NCI-H1436 treated with DMSO at 0.1 percent for 48 hours (cell line): ENCODE measurements at regions not wholly inside any gene's neighbourhood (a gene's known extent, or its start where the extent isn't known, plus 50 kb on each side); places are given as distances from the start of the nearest gene placed in this dataset.
"Not testable (repeated sequence)": the region's sequence is repeated elsewhere in the genome, so short reads cannot be mapped to it uniquely, and the experiment has no call there.

ENCODE experiments used
- DNase-seq: peaks from one replicate; lab custom pipeline; 2025; lab: John Stamatoyannopoulos, UW

- DNase-seq: no peak
Measured at GRCh38 chr7:91463330-91463729, 199.1 kb downstream of the FZD1 start.

- no peak for DNase-seq
Measured at GRCh38 chr7:91465595-91466061, 201.4 kb downstream of the FZD1 start.

DNA sequence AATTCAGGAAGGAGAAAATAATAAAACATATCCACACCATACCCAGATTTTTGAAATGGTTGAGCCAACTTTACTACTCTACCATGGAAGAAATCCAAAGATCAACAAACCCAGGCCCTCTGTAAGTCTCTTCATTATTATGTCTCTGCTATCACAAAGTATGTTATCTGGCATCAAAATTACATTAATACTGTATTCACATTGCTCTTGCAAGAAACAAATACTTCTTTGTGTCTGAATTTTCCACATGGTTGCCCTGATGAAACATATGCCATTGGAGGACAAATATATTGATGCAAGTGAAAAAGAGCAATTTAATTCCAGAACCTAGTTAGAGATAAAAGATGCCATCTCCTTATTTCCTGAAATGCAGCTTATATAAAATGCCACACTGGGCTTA is 204.0 kb downstream of the FZD1 start:
- DNase-seq: no peak

DNA sequence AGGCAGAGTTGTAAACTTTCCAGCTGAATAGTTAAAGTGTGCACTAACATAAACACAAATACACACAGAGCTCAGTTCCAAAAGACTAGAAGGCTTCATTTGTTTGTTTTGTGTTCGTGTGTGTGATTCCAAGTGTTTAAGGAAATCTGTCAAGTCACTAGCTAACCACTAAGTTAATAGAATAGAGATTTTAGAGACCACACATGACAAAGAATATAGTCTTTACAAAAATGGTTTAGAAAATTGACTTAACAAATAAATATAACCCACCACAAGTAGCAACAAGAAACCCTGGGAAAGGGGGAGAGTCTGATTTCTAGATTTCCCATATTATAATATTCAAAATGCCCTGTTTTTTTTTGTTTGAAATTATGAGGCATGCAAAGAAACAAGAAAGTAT is 209.4 kb downstream of the FZD1 start:
- DNase-seq: no peak

DNA sequence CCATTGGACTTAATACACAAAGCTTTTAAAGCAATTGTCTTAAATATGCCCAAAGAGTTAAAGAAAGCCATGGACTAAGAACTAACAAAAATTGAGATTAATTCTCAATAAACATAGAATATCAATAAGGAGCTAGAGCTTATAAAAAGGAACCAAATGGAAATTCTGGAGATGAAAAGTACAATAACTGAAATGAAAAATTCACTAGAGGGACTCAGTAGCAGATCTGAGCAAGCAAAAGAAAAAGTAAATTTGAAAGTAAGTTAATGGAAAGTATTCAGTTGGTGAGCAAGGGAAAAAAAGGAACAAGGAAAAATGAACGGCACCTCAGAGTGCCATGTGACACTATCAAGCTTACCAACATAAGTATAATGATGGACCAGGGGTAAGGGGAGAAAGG is 209.8 kb downstream of the FZD1 start:
- DNase-seq: no peak

- not testable (repeated sequence) for DNase-seq
Measured at GRCh38 chr7:91480470-91480869, 216.2 kb downstream of the FZD1 start.

DNA sequence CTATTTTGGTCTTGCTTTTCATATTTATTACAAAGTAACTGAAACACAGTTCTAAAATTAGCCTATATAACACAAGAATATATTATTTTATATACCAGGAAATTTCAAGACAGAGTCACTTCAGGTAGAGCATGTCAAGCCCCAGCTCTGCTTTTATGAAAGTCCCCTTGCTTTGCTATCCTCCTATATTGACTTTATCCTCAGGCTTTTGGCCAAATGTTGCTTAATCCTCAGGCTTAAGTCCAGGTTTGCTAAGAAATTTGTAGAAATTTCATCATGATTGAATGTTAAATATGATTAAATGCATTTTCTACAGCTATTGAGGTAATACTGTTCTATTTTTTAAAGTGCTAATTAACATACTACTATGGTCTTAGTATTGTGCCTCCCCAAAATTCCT is 227.6 kb downstream of the FZD1 start:
- no peak for DNase-seq

DNA sequence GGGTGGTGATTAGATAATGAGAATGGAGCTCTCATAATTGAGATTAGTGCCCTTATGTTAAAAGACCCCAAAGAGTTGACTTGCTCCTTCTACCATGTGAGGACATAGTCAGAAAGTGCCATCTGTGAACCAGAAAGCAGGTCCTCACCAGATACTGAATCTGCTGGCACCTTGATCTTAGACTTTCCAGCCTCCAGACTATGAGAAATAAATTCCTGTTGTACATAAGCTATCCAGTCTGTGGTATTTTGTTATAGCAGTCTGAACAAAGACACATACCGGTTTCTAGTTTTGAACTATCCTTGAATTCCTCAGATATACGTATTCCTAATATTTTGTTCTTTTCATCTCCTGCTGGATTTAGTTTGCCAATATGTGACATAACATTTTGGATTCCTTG is 228.1 kb downstream of the FZD1 start:
- no peak for DNase-seq

DNA sequence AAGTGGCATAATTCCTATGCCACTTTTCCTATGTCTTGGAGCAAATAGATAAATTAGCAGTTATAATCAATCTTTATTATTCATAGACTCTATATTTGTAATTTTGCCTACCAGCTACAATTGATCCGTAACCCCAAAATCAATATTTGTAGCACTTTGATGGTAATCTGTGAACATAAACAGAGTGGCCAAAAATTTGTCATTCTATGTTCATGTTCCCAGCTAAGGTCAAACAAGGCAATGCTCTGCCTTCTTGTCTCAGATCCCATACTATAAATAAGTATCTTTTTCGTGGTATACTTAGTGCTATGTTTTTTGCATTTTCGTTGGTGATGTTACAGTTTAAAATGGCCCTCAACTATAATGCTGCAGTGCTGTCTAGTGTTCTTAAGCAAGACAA is 228.5 kb downstream of the FZD1 start:
- no peak for DNase-seq

GRCh38 chr7:91494450-91494849 is 230.2 kb downstream of the FZD1 start:
- DNase-seq: no peak

- DNase-seq: no peak
Measured at GRCh38 chr7:91496251-91496820, 232.1 kb downstream of the FZD1 start.

DNA sequence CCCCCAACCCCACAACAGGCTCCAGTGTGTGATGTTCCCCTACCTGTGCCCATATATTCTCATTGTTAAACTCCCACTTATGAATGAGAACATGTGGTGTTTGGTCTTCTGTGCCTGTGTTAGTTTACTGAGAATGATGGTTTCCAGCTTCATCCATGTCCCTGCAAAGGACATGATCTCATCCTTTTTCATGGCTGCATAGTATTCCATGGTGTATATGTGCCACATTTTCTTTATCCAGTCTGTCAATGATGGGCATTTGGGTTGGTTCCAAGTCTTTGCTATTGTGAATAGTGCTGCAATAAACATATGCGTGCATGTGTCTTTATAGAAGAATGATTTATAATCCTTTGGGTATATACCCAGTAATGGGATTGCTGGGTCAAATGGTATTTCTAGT is 233.0 kb downstream of the FZD1 start:
- DNase-seq: not testable (repeated sequence)

DNA sequence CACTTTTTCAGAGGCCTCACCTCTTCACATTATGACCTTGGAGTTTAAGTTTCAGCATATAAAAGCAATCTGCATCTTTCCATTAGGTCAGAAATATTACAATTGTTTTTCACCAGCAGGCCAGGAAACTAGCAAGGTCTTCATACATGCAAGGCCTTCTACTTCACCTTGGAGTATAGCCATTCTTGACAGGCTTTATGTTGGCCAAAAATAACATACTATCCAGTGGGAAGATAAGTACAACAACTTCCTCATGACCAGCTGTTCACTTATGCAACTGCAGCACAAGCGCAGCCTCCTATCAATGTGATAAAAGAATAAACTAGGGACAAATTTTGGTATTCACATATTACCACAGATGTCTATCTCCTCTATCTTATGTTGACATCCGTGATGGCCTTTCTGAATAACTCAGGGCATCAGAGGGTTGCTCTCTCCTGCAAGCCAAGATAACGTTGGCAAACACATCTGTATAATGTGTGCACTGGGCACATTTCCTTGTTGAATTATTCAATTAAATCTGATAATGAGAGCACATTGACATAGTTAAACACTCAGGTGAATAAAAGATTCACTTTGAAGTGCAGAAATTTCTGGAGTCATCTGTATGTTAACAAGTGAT is 239.8 kb downstream of the FZD1 start:
- DNase-seq: no peak

DNA sequence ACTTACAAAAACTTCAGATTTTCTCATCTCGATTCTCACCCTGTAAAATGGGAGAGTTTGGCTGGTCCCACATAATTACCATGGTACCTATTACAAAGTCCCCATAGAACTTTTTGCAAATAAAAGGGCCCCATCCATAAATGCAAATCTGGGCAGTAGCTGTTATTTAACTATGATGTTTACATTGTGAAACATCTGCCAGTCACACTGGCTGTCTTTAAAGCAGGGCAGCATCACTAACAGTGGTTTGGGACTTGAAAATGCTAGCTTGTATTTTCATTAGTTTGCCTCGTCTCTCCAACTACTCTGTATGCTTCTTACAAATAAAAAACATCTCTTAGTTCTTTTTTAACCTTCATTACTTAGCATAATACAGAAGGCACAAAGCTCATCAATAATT is 240.7 kb downstream of the FZD1 start:
- DNase-seq: no peak

DNA sequence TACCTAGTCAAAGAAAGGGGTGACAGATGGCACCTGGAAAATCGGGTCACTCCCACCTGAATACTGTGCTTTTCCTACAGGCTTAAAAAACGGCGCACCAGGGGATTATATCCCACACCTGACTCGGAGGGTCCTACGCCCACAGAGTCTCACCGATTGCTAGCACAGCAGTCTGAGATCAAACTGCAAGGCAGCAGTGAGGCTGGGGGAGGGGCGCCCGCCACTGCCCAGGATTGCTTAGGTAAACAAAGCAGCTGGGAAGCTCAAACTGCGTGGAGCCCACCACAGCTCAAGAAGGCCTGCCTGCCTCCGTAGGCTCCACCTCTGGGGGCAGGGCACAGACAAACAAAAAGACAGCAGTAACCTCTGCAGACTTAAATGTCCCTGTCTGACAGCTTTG is 242.7 kb downstream of the FZD1 start:
- not testable (repeated sequence) for DNase-seq

GRCh38 chr7:91511861-91512260 is 247.6 kb downstream of the FZD1 start:
- DNase-seq: not testable (repeated sequence)

GRCh38 chr7:91512958-91513357 is 248.7 kb downstream of the FZD1 start:
- no peak for DNase-seq

GRCh38 chr7:91514591-91514990 is 250.4 kb downstream of the FZD1 start:
- no peak for DNase-seq

DNA sequence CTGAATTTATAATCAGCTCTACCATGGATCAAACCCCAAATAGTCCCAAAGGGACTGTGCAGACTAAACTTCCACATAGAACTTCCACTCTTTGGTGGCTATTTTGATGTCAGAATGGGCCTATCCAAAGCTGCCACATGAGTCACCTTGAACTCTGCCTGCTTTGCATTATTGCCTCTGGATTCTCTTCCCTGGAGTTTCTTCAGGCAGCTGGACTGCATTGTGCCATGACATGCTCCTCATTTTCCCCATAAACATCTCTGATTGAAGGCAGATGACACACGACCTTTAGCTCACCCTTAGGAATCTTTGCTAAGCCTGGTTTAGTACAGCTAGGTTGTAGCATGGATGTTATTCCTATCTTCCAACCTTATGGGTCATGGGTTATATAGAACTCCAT is 251.7 kb downstream of the FZD1 start:
- DNase-seq: no peak

GRCh38 chr7:91517201-91517785 is 253.1 kb downstream of the FZD1 start:
- DNase-seq: peak; percentile 56

- DNase-seq: no peak
Measured at GRCh38 chr7:91518058-91518457, 253.8 kb downstream of the FZD1 start.

DNA sequence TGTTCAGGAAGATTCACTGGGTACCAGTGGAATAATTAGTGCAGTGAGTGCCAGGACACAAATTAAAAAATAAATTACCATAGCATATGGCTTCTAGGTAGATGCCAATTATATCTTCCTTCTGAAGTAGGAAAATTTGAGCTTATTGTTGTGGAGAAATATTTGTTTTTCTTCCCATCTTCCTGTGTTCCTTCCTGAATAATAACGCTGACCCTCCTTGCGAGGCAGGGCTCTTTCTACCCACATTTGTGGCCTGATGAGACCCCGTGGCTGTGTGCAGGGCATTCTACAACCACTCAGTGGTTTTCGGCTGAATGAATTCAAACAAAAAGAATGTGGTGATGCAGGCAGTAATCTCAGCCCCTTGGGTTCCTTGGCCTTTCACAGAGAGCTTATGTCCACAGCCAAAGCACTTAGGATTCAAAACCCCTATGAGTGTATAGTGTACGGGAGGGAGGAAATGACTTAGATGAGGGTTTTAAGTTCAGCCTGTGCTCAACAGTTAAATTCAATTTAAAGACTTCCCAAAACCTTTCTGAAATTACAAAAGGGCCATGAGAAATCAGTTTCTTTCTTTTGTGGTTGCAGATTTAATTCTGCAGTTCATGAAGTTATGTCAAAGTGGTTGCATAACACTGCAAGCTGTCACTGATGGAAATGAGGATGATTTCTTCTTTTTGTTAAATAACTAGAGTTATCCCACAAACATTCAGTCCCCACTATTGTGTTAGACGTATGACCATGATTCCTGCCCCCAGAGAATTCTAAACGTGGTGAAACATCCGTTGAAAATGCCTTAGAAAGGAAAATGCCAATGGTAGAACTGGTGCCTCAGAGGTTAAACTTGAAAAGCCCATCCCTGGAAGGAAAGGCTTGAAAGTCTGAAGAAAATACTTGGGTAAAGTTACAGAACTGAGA is 255.3 kb downstream of the FZD1 start:
- DNase-seq: no peak

DNA sequence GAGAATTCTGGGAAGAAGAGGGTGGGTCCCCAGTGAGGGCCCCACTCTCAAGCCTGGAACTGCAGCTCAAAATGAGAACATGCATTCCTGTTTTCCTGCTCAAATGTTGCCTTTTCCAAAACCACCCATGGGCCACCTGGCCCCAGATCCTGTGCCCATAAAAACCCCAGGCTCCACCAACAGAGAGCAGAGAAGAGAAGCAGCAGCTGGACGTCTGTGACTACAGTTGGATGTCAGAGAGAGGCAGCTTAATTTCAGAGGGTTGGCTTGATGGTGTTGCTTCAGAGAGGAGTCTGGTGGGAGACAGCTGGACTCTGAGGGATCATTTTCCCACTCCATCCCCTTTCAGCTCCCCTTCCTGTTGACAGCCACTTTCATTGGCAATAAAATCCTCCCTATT is 256.4 kb downstream of the FZD1 start:
- no peak for DNase-seq
